ENCODE measurements at regions not wholly inside any gene's neighbourhood (a gene's known extent, or its start where the extent isn't known, plus 50 kb on each side); places are given as distances from the start of the nearest gene placed in this dataset.
"Not testable (repeated sequence)": the region's sequence is repeated elsewhere in the genome, so short reads cannot be mapped to it uniquely, and the experiment has no call there.

DNA sequence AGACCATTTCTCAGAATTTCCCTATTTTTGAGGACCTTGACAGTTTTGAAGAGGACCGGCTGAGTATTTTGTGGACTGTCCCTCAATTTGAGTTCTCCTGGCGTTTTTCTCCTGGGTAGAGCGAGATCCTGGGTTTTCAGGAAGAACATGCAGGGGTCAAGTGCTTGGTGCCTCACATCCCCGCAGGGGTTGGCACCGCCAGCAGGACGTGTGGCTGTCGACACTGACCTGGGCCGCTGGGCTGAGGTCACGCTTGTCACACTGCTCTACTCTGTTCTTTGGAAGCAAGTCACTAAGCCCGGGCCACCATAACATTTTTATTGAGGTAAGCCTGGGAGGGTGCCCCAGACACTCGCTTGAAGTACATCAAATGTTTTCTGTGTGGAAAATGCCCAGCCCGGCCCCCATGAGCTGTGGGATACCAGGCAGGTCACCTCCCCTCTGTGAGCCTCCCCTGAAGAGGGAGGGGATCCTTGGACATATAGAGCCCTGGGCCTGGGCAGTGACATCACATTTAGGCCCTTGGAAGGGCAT is 112.0 kb downstream of the NPIPB11 start:
- DNase-seq = peak; percentile 27

DNA sequence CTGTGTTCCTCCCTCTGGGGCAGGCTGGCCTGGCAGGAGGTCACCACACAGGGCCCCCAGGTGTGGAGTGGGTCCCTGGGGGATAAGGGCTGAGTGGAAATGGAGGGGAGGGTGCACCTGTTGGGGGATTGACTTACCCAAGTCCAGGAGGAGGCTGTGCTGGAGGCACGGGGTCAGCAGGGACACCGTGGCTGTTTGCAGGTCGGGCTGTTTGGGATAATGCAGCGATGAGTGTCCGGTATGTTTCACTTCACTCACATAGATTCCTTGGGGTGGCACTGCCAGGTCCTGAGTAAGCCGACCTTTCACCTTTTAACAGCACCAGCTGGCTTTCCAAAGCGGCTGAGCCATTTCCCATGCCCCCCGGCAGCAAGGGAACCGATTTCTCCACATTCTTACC is 113.0 kb downstream of the NPIPB11 start:
- peak; percentile 38 for DNase-seq

DNA sequence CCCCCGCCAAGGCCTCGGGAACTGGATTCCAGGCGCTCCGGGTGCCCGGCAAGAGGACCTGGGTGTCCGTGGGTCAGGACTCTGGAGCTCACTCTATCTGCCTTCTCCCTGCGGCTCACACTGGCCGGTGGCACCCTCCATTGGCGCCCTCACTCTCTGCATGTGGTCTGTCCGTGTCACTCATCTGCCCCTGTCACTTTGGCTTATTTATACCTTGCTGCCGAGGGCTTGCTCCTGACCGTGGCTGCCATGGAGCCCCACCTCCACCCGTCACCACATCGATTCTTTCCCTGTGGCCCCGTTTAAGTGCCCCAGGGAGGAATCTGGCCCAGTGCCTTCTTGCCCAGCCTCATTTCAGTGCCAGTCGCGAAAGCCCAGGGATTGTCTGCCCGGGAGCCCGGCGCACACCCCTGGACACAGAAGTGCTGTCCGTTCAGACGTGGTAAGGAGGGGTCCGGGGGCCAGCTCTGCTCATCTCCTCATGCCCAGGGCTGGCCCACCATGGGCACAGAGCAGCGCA is 113.5 kb downstream of the NPIPB11 start:
- DNase-seq = peak; percentile 42

DNA sequence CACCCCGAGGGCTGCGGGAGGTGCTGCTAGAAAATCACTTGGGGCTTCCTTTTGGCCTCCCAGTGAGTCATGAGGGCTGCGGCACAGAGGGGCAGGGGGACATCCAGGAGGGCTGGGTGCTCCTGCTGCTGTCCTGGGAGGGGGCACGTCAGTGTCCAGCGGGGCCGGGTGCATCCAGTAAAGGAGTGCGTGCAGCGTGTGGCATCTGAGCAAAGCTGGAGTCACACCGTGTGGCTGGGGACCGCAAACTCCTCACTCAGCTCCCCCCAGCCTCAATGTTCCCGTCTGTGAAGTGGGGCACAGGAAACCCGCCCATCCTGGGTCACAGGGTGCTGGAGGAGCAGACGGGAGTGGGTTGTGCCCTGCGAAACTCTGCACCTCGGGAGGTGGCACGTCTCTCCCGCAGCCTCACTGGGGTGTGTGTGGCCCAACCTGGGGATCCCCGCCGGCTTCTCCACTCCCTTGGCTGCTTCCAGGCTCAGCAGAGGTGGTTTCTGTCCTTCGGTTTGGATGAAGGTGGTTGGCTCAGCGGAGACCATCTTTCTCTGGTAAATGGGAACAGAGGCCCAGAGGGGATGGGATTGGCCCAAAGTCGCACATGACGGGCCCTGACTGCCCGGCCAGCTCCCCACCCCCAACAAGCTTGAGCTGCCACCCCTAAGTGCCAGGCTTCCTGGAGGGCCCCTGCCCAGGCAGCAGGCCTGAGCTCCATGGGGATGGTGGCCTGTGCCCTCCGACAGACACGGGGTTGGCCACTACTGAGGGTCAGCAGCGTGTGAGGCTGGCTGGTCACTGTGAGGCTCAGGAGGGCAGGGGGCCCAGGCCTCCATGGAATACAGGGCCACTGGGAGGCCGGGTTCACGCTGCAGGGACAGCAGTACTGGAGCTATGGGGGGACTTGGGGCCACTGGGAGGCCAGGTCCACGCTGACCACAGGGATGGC is 114.9 kb downstream of the NPIPB11 start:
- DNase-seq = peak; percentile 54

DNA sequence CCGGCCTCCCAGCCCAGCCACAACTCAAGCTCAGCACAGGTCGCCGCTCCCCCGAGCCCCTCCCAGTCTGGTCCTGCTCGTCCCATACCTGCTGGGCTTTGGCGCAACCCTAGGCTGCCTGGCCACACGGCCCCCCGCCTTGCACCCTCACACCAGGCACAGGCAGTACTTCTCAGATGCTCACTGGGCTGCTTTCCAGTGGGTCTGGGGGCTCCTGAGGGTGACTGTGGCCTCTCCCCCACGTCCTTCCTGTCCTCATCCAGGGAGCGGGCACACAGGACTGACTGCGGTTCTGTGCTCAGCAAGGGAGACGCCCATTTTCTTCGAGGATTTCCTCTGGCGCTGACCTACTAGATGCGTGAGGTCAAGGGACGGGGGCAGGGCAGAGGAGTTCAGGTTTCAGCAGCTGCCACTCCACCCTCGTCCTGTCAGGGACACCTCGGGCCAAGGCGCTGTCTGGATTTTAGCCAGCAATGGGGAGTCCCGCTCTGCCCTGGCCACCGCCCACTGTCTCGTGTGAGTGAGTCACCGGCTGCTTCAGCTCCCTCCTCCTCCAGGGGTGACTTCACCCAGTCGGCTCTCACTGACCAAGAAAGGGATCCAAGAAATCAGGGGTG is 115.8 kb downstream of the NPIPB11 start:
- peak; percentile 100 for DNase-seq

GRCh38 chr16:29289516-29290239 is 116.8 kb downstream of the NPIPB11 start:
- DNase-seq = peak; percentile 50

DNA sequence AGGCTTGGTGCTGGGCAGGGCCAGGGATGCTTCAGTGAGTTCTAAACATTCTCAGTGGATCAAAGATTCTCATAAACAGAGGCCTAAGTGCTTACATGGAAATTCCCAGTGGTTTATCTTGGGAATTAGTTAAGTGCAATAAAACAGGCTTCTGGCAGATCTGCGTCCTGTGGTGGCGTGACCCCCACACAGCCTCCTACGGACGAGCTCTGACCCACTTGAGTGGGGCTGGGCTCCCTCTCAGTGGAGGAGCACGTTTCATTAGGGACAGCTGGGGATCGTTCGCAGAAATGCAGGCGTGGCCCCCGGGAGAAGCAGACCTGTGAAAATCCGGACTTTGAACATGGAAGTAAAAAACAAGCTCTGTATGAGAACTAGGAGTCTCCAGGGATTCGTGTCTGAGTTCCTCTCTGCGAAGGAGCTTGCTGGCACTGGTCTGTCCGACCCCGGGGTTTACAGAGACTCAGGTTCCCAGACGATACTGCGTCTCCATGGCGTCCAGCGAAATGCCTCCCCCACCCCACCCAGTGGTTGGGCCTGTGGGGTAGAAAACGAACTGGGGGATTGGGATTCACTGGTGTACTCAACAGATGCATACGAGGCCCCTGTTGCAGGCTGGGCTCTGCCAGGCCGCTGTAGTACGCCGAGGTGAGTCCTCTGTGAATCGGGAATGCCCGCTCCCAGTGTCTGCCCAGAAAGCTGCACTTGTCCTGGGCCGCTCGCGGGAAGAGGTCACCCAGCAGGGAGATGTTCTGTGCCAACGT is 117.6 kb downstream of the NPIPB11 start:
- DNase-seq = peak; percentile 69

- peak; percentile 50 for DNase-seq
Observed at GRCh38 chr16:29287871-29288535, 118.5 kb downstream of the NPIPB11 start.

- DNase-seq = not testable (repeated sequence)
Observed at GRCh38 chr16:29287246-29287645, 119.3 kb downstream of the NPIPB11 start.

GRCh38 chr16:29286796-29287195 is 119.7 kb downstream of the NPIPB11 start:
- not testable (repeated sequence) for DNase-seq

DNA sequence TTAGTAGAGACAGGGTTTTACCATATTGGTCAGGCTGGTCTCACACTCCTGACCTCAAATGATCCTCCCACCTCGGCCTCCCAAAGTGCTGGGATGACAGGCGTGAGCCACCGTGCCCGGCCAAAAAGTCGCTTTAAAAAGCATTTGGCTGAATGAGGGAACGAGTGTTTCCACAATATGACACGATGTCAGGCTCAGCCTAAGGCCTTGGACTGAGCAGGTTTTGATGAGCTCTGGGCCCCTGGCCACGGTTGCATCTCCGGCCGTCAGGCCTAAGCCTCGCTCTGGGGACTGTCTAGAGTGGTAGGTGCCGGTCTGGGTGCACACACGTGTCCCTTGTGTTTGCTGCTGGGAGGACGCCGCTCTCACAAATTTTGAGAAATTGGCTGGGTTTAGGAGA is 120.3 kb downstream of the NPIPB11 start:
- DNase-seq = not testable (repeated sequence)

- DNase-seq = peak; percentile 93
Observed at GRCh38 chr16:29285151-29285885, 121.2 kb downstream of the NPIPB11 start.

GRCh38 chr16:29284723-29285122 is 121.8 kb downstream of the NPIPB11 start:
- DNase-seq = not testable (repeated sequence)

DNA sequence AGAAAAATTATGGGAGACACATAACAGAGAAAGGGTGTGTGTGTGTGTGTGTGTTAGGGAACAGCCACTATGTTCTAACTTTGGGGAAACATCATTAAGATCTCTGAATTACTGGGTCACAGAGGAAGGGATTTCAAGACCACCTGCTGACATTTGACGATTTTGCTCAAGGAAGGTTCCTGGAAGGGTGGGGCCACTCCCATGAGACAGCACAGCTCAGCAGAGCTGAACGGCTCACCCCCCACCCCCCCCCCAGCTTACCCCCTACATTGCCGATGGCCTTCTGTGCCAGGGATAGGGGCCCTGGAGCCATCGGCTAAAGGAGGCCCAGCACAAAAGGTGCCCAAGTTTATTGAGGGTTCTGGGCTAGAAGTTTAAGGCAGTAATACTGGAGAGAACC is 122.4 kb downstream of the NPIPB11 start:
- not testable (repeated sequence) for DNase-seq

DNA sequence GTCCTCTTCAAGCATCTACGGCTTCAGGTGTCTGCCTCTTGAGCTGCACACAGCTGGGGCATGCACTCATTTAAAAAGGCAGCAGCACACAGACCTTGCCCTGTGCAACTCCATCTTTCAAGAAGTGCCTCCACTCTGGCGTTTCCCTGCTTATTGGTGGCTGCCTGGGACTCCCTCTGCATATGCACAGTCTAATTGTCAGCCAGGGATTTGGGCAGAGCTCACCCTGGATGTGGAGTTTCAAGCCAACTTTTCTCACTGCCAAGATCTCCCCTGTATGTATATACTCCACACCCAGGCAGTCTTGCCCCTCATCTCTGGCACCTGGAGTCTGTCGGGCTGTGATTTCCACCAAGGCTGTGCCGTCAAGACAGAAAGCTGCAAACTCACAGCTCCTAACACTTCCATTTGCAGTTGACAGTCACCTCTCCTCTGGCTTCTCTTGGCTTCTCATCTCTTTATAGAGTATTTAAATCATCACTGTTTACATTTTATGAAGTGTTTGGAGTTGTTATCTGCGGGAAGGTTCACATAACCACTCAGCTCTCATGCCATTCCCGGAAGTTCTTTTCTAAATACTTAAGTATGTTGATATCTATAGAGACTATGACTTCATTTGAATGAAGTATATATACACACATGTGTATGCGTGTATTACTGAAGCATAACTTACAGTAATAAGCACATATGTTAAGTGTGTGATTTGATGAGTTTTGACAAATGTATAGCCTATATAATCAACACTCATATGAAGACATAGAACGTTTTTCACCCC is 128.2 kb downstream of the NPIPB11 start:
- DNase-seq = not testable (repeated sequence)

- not testable (repeated sequence) for DNase-seq
Observed at GRCh38 chr16:29276446-29276845, 130.1 kb downstream of the NPIPB11 start.

- not testable (repeated sequence) for DNase-seq
Observed at GRCh38 chr16:29274055-29275035, 132.2 kb downstream of the NPIPB11 start.

DNA sequence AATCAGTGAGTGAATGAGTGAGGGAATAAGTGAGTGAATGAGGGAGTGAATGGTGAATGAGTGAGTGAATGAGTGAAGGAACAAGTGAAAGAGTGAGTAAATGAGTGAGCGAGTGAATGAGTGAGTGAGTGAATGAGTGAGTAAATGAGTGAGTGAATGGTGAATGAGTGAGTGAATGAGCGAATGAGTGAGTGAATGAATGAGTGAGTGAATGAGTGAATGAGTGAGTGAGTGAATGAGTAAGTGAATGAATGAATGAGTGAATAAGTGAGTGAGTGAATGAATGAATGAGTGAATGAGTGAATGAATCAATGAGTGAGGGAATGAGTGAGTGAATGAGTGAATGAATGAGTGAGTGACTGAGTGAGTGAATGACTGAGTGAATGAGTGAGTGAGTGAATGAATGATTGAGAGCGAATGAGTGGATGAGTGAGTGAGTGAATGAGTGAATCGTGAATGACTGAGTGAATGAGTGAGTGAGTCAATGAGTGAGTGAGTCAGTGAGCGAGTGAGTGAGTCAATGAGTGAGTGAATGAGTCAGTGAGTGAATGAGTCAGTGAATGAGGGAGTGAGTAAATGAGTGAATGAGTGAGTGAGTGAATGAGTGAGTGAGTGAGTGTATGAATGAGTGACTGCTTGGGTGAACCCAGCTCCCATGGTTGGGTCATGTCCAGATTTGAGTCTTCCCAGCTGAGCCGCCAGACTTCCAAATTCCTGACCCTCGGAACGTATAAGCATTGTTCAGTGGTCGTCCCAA is 133.0 kb downstream of the NPIPB11 start:
- DNase-seq = not testable (repeated sequence)

Measured in islet precursor cell (in vitro differentiated cells).